Right renal cortex interstitium (tissue), 3 donors: ENCODE measurements at regions not wholly inside any gene's neighbourhood (a gene's known extent, or its start where the extent isn't known, plus 50 kb on each side); places are given as distances from the start of the nearest gene placed in this dataset.

Source experiments
- DNase-seq, 3 donors: peaks; one replicate each; pipeline ENCODE4 v3.0.0-alpha.2; 2013; ENCODE audit warnings: low read depth in 3 of 3, low spot score in 2 of 3

- DNase-seq = no peak
Observed at GRCh38 chr21:37967036-37967435, 50.8 kb upstream of the KCNJ6 start.

- no peak for DNase-seq
Observed at GRCh38 chr21:37968744-37969143, 52.5 kb upstream of the KCNJ6 start.

GRCh38 chr21:37970548-37970947 is 54.3 kb upstream of the KCNJ6 start:
- DNase-seq = no peak

- DNase-seq = no peak
Observed at GRCh38 chr21:37971390-37971950, 55.2 kb upstream of the KCNJ6 start.

GRCh38 chr21:37974081-37974480 is 57.8 kb upstream of the KCNJ6 start:
- no peak for DNase-seq

- no peak for DNase-seq
Observed at GRCh38 chr21:37982496-37983318, 66.5 kb upstream of the KCNJ6 start.

GRCh38 chr21:37983336-37984095 is 67.3 kb upstream of the KCNJ6 start:
- DNase-seq = no peak

GRCh38 chr21:37984416-37984815 is 68.2 kb upstream of the KCNJ6 start:
- no peak for DNase-seq

GRCh38 chr21:37986000-37986399 is 69.7 kb upstream of the KCNJ6 start:
- no peak for DNase-seq

- no peak for DNase-seq
Observed at GRCh38 chr21:37986751-37987399, 70.6 kb upstream of the KCNJ6 start.

- DNase-seq = no peak
Observed at GRCh38 chr21:37987668-37988067, 71.4 kb upstream of the KCNJ6 start.

- no peak for DNase-seq
Observed at GRCh38 chr21:37993071-37993470, 76.8 kb upstream of the KCNJ6 start.

- no peak for DNase-seq
Observed at GRCh38 chr21:37994211-37994610, 78.0 kb upstream of the KCNJ6 start.

GRCh38 chr21:38012672-38013071 is 96.4 kb upstream of the KCNJ6 start:
- DNase-seq = no peak

GRCh38 chr21:38013741-38014140 is 97.5 kb upstream of the KCNJ6 start:
- DNase-seq = no peak

- DNase-seq = no peak
Observed at GRCh38 chr21:38014298-38014697, 98.0 kb upstream of the KCNJ6 start.

- no peak for DNase-seq
Observed at GRCh38 chr21:38027901-38028498, 111.7 kb upstream of the KCNJ6 start.

- no peak for DNase-seq
Observed at GRCh38 chr21:38032082-38032801, 116.0 kb upstream of the KCNJ6 start.

GRCh38 chr21:38036016-38036415 is 119.8 kb upstream of the KCNJ6 start:
- DNase-seq = no peak

- no peak for DNase-seq
Observed at GRCh38 chr21:38037416-38037815, 121.2 kb upstream of the KCNJ6 start.
